Thyroid gland (tissue), 4 donors: ENCODE measurements at regions not wholly inside any gene's neighbourhood (a gene's known extent, or its start where the extent isn't known, plus 50 kb on each side); places are given as distances from the start of the nearest gene placed in this dataset.
"Not testable (repeated sequence)": the region's sequence is repeated elsewhere in the genome, so short reads cannot be mapped to it uniquely, and the experiment has no call there.

ENCODE experiments used
- DNase-seq, 2 donors: peaks; one replicate each; pipeline ENCODE4 v3.0.0-alpha.2; 2019
- H3K27ac ChIP-seq, 3 donors: fragments of 200-600 bp; sonication (generic); 1 replicate in 2 of 3; 2 replicates in 1 of 3; pipeline ENCODE4 v1.5.1; 2016 to 2019; ENCODE audit warnings: mild to moderate bottlenecking in 1 of 3, moderate library complexity in 1 of 3
- H3K27me3 ChIP-seq: fragments of 200-600 bp; sonication (generic); one replicate; pipeline ENCODE4 v1.5.1; 2019
- H3K36me3 ChIP-seq, 2 donors: fragments of 200-600 bp; sonication (generic); one replicate each; pipeline ENCODE4 v1.5.1; 2016 to 2019
- H3K4me1 ChIP-seq, 2 donors: fragments of 200-600 bp; sonication (generic); one replicate each; pipeline ENCODE4 v1.5.1; 2017 to 2019
- H3K4me3 ChIP-seq, 3 donors: fragments of 200-600 bp; sonication (generic); replicated peaks in 1 of 3; 1 replicate in 2 of 3; 2 replicates in 1 of 3; pipeline ENCODE4 v1.5.1; 2016; ENCODE audit warnings: mild to moderate bottlenecking in 1 of 3
- H3K9me3 ChIP-seq: fragments of 200-600 bp; sonication (generic); one replicate; pipeline ENCODE4 v1.5.1; 2017
- POLR2A ChIP-seq, 2 donors: fragments of 450-650 bp; IDR thresholded peaks; one replicate each; pipeline ENCODE4 v1.6.1; 2017; ENCODE audit warnings: antibody characterized with exemption in 2 of 2, mild to moderate bottlenecking in 2 of 2, moderate library complexity in 1 of 2
- WGBS, 2 donors: methylation state at CpG; one replicate each; pipeline ENCODE4 v1.1.5; 2017; 5-methylcytosine and 5-hydroxymethylcytosine counted together
- intact Hi-C: fragments of 100-400 bp; cut with DNase I; formaldehyde crosslinking; loops from one replicate; pipeline ENCODE4 v1.15.1; 2023
- TF ChIP-seq, protein P1 (sequence below), 6 experiments: fragments of 200-600 bp in 3 of 6; fragments of 450-650 bp in 3 of 6; sonication (generic) in 3 of 6; IDR thresholded peaks; one replicate each; pipeline ENCODE4 v1.5.1; 2016 to 2019; ENCODE audit warnings: antibody characterized with exemption in 6 of 6, mild to moderate bottlenecking in 2 of 6, inconsistent platforms in 1 of 6, moderate library complexity in 1 of 6

GRCh38 chr15:62326460-62327011 lies 161.5 kb upstream of the C2CD4B start:
- Histone ChIP-seq H3K4me3 (no peak overlapping the region), H3K36me3 (no peaks in the 10 kb centered on the region), H3K9me3 (no peaks in the 10 kb centered on the region), H3K27ac (no peak overlapping the region), H3K27me3 (no peaks in the 10 kb centered on the region), H3K4me1 (no peaks in the 10 kb centered on the region)
- intact Hi-C loops = no loop called here
- no peak for DNase-seq
- 59 to 74% methylated on average over 3 of the region's 3 CpGs for WGBS, 2 donors
- TF ChIP-seq, protein P1, sequence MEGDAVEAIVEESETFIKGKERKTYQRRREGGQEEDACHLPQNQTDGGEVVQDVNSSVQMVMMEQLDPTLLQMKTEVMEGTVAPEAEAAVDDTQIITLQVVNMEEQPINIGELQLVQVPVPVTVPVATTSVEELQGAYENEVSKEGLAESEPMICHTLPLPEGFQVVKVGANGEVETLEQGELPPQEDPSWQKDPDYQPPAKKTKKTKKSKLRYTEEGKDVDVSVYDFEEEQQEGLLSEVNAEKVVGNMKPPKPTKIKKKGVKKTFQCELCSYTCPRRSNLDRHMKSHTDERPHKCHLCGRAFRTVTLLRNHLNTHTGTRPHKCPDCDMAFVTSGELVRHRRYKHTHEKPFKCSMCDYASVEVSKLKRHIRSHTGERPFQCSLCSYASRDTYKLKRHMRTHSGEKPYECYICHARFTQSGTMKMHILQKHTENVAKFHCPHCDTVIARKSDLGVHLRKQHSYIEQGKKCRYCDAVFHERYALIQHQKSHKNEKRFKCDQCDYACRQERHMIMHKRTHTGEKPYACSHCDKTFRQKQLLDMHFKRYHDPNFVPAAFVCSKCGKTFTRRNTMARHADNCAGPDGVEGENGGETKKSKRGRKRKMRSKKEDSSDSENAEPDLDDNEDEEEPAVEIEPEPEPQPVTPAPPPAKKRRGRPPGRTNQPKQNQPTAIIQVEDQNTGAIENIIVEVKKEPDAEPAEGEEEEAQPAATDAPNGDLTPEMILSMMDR (IDR thresholded peaks at IDR 0.05) = no peak
- no peak for TF ChIP-seq POLR2A (IDR thresholded peaks at IDR 0.05)

GRCh38 chr15:62327406-62327805 lies 162.3 kb upstream of the C2CD4B start:
- Histone ChIP-seq H3K9me3 (no peaks in the 10 kb centered on the region), H3K27ac (no peak overlapping the region), H3K27me3 (no peaks in the 10 kb centered on the region), H3K36me3 (no peaks in the 10 kb centered on the region), H3K4me1 (no peaks in the 10 kb centered on the region), H3K4me3 (no peak overlapping the region)
- WGBS, 2 donors = 86 to 90% methylated on average over 5 of the region's 5 CpGs
- no peak for DNase-seq
- TF ChIP-seq POLR2A (IDR thresholded peaks at IDR 0.05) = no peak
- TF ChIP-seq, protein P1 (IDR thresholded peaks at IDR 0.05) = no peak
- intact Hi-C loops = no loop called here

GRCh38 chr15:62332472-62332871 lies 167.4 kb upstream of the C2CD4B start:
- DNase-seq, H3K4me1 ChIP-seq, H3K27me3 ChIP-seq, intact Hi-C loops, H3K9me3 ChIP-seq, H3K4me3 ChIP-seq, H3K36me3 ChIP-seq, H3K27ac ChIP-seq: not testable (repeated sequence)
- 89 to 100% methylated on average over 3 to 5 of the region's 29 CpGs for WGBS, 2 donors

DNA sequence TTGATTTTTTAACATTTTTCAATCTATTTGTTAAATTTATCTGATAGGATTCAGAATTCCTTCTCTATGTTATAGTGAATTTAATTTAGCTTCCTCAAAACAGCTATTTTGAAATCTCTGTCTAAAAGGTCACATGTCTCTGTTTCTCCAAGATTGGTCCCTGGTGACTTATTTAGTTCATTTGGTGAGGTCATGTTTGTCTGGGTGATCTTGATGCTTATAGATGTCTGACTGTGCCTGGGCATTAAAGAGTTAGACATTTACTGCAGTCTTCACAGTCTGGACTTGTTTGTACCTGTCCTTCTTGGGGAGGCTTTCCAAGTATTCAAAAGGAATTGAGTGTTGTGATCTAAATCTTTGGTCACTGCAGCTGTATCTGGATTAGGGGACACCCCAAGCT lies 169.5 kb upstream of the C2CD4B start:
- Histone ChIP-seq H3K27me3 (no peaks in the 10 kb centered on the region), H3K9me3 (no peaks in the 10 kb centered on the region), H3K27ac (no peak overlapping the region), H3K4me3 (no peak overlapping the region), H3K4me1 (no peaks in the 10 kb centered on the region), H3K36me3 (no peaks in the 10 kb centered on the region)
- TF ChIP-seq, protein P1 (IDR thresholded peaks at IDR 0.05) = no peak
- TF ChIP-seq POLR2A (IDR thresholded peaks at IDR 0.05) = no peak
- no peak for DNase-seq
- intact Hi-C loops = no loop called here

GRCh38 chr15:62337934-62338333 lies 172.8 kb upstream of the C2CD4B start:
- TF ChIP-seq, protein P1 (IDR thresholded peaks at IDR 0.05) = no peak
- no peak for TF ChIP-seq POLR2A (IDR thresholded peaks at IDR 0.05)
- Histone ChIP-seq H3K27me3 (no peaks in the 10 kb centered on the region), H3K36me3 (no peaks in the 10 kb centered on the region), H3K9me3 (no peaks in the 10 kb centered on the region), H3K4me3 (no peak overlapping the region), H3K4me1 (no peaks in the 10 kb centered on the region), H3K27ac (no peak overlapping the region)
- WGBS, 2 donors = 86 to 90% methylated on average over 4 of the region's 4 CpGs
- DNase-seq = no peak
- intact Hi-C loops = no loop called here

DNA sequence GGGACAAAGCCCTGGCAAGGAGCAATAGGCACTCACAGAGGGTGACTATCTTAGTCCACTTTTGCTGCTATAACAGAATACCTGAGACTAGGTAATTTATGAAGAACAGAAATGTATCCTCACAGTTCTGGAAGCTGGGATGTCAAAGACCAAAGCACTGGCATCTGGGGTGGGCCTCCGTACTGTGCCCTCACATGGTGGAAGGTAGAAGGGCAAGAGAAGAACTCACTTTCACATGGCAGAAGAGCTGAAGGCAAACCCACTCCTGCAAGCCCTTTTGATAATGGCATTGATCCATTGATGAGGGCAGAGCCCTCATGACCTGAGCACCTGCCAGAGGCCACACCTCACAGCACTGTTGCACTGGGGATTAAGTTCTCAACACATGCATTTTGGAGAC lies 173.4 kb upstream of the C2CD4B start:
- Histone ChIP-seq H3K27me3 (no peaks in the 10 kb centered on the region), H3K9me3 (no peaks in the 10 kb centered on the region), H3K4me3 (no peak overlapping the region), H3K36me3 (no peaks in the 10 kb centered on the region), H3K4me1 (no peaks in the 10 kb centered on the region), H3K27ac (no peak overlapping the region)
- TF ChIP-seq, protein P1 (IDR thresholded peaks at IDR 0.05) = no peak
- TF ChIP-seq POLR2A (IDR thresholded peaks at IDR 0.05) = no peak
- WGBS, 2 donors = 60 to 92% methylated on average over 1 of the region's 1 CpG
- intact Hi-C loops = no loop called here
- DNase-seq = no peak
